Calu3 (cell line): ENCODE measurements at regions not wholly inside any gene's neighbourhood (a gene's known extent, or its start where the extent isn't known, plus 50 kb on each side); places are given as distances from the start of the nearest gene placed in this dataset.
"Not testable (repeated sequence)": the region's sequence is repeated elsewhere in the genome, so short reads cannot be mapped to it uniquely, and the experiment has no call there.

Source experiments
- BruUV-seq: library from RNA; stranded (reverse); fragments of 400-500 nt; replicated peaks from 2 replicates; lab custom pipeline; 2021; lab: Mats Ljungman, UMichigan
- CTCF ChIA-PET: fragments of 300-600 bp; sonication (Branson Sonifier 250); formaldehyde crosslinking; loops from one replicate; lab custom pipeline; 2022; ENCODE audit warnings: antibody characterized with exemption; lab: Charles Lee
- DNase-seq: peaks from one replicate; pipeline ENCODE4 v3.0.0; 2022
- H3K27ac Mint-ChIP-seq: one replicate; pipeline ENCODE4 v1.8.0; 2022; ENCODE audit warnings: mixed read lengths; ENCODE audit not compliant: unreplicated experiment
- H3K27me3 Mint-ChIP-seq: one replicate; pipeline ENCODE4 v1.8.0; 2022; ENCODE audit warnings: mixed read lengths; ENCODE audit not compliant: unreplicated experiment
- H3K36me3 Mint-ChIP-seq: one replicate; pipeline ENCODE4 v1.8.0; 2022; ENCODE audit warnings: mild to moderate bottlenecking, moderate library complexity, mixed read lengths; ENCODE audit not compliant: insufficient read depth, unreplicated experiment
- H3K4me1 Mint-ChIP-seq: one replicate; pipeline ENCODE4 v1.8.0; 2022; ENCODE audit warnings: mild to moderate bottlenecking, low read depth, mixed read lengths; ENCODE audit not compliant: unreplicated experiment
- H3K4me3 Mint-ChIP-seq: one replicate; pipeline ENCODE4 v1.8.0; 2022; ENCODE audit warnings: mild to moderate bottlenecking, low read depth, moderate library complexity, mixed read lengths; ENCODE audit not compliant: unreplicated experiment
- H3K9me3 Mint-ChIP-seq: one replicate; pipeline ENCODE4 v1.8.0; 2022; ENCODE audit warnings: low read depth, mixed read lengths; ENCODE audit not compliant: unreplicated experiment
- CTCF ChIP-seq: fragments of 200-600 bp; IDR thresholded peaks from one replicate; pipeline ENCODE4 v1.8.0; 2022; ENCODE audit warnings: antibody characterized with exemption; ENCODE audit not compliant: unreplicated experiment
- intact Hi-C: fragments of 100-400 bp; cut with micrococcal nuclease; formaldehyde crosslinking; loops from one replicate; pipeline ENCODE4 v1.10.0; 2022; ENCODE audit not compliant: unreplicated experiment

GRCh38 chr14:26655128-26655527 is 57.3 kb upstream of the NOVA1 start:
- intact Hi-C loops: no loop called here
- no peak for TF ChIP-seq CTCF
- Mint-ChIP-seq H3K36me3 (no peaks in the 10 kb centered on the region), H3K4me3 (no peak overlapping the region), H3K27me3 (no peaks in the 10 kb centered on the region), H3K9me3 (peaks cover 9% of the 10 kb centered on the region), H3K27ac (no peak overlapping the region), H3K4me1 (no peaks in the 10 kb centered on the region)
- BruUV-seq: no TSS peak
- CTCF ChIA-PET: no interaction called here
- no peak for DNase-seq

- DNase-seq: no peak
- Mint-ChIP-seq H3K27ac (no peak overlapping the region), H3K4me1 (no peaks in the 10 kb centered on the region), H3K9me3 (peaks cover 8% of the 10 kb centered on the region), H3K4me3 (no peak overlapping the region), H3K27me3 (no peaks in the 10 kb centered on the region), H3K36me3 (no peaks in the 10 kb centered on the region)
- no peak for TF ChIP-seq CTCF
- CTCF ChIA-PET: no interaction called here
- BruUV-seq: no TSS peak
- intact Hi-C loops: no loop called here
Measured at GRCh38 chr14:26663506-26663905, 65.7 kb upstream of the NOVA1 start.

DNA sequence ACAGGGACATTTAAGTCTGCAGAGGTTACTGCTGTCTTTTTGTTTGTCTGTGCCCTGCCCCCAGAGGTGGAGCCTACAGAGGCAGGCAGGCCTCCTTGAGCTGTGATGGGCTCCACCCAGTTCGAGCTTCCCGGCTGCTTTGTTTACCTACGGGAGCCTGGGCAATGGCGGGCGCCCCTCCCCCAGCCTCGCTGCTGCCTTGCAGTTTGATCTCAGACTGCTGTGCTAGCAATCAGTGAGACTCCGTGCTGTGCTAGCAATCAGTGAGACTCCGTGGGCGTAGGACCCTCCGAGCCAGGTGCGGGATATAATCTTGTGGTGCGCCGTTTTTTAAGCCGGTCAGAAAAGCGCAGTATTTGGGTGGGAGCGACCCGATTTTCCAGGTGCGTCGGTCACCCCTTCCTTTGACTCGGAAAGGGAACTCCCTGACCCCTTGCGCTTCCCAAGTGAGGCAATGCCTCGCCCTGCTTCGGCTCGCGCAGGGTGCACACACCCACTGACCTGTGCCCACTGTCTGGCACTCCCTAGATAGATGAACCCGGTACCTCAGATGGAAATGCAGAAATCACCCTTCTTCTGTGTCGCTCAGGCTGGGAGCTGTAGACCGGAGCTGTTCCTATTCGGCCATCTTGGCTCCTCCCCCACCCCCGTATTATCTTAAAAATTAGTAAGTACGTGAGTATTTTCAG is 81.0 kb upstream of the NOVA1 start:
- H3K27me3 Mint-ChIP-seq, H3K36me3 Mint-ChIP-seq, intact Hi-C loops, H3K4me3 Mint-ChIP-seq, BruUV-seq, H3K4me1 Mint-ChIP-seq, CTCF ChIA-PET, H3K27ac Mint-ChIP-seq, DNase-seq: not testable (repeated sequence)
- peaks cover 12% of the 10 kb centered on the region for H3K9me3 Mint-ChIP-seq

GRCh38 chr14:26685401-26685800 is 87.6 kb upstream of the NOVA1 start:
- intact Hi-C loops: no loop called here
- no peak overlapping the region for H3K27ac Mint-ChIP-seq
- BruUV-seq: no TSS peak
- H3K27me3 Mint-ChIP-seq: no peaks in the 10 kb centered on the region
- DNase-seq: no peak
- H3K4me3 Mint-ChIP-seq: no peak overlapping the region
- CTCF ChIA-PET: no interaction called here
- H3K4me1 Mint-ChIP-seq: no peaks in the 10 kb centered on the region
- H3K9me3 Mint-ChIP-seq: peaks cover 5% of the 10 kb centered on the region
- no peaks in the 10 kb centered on the region for H3K36me3 Mint-ChIP-seq
- TF ChIP-seq CTCF: no peak

DNA sequence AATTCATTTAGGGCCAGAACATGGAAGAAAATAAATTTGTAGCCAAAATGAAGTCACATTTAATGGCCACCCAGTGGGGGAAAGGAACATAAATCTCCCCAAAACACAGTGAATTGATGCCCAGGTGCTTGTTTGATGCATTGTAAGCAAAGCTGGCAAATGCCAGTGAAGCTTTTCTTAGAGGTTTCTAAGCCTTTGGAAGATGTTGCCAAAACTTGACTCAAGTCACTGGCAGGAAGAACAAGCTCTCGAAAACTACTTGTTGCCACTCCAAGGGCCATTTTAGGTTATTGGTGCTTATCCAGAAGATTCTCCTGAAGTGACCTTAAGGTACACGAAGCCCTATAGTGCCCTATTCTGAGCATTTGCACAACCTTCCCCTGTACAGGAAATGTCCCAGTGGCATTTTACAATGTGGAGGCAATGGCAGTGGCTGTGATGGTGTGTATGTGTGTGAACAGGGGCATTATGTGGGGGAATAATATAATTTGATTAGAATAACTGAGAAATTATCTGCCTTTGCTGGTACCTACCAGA is 89.5 kb upstream of the NOVA1 start:
- CTCF ChIA-PET: no interaction called here
- no TSS peak for BruUV-seq
- H3K4me3 Mint-ChIP-seq: no peak overlapping the region
- H3K36me3 Mint-ChIP-seq: no peaks in the 10 kb centered on the region
- no peaks in the 10 kb centered on the region for H3K27me3 Mint-ChIP-seq
- TF ChIP-seq CTCF: no peak
- intact Hi-C loops: no loop called here
- H3K27ac Mint-ChIP-seq: no peak overlapping the region
- H3K4me1 Mint-ChIP-seq: no peaks in the 10 kb centered on the region
- H3K9me3 Mint-ChIP-seq: peaks cover 8% of the 10 kb centered on the region
- DNase-seq: no peak
